SK-N-SH treated with all-trans-retinoic acid at 6 μM for 48 hours (cell line): ENCODE measurements at regions not wholly inside any gene's neighbourhood (a gene's known extent, or its start where the extent isn't known, plus 50 kb on each side); places are given as distances from the start of the nearest gene placed in this dataset.

Source experiments
- ATAC-seq: fragments of 200-7000 bp; cut with Tn5 transposase; 3 replicates; pipeline ENCODE4 v1.9.1; 2020; ENCODE audit warnings: mild to moderate bottlenecking, moderate library complexity
- ARNTL ChIP-seq: fragments of 450-650 bp; formaldehyde crosslinking; IDR thresholded peaks from 2 replicates; pipeline ENCODE4 v1.5.0; 2020; ENCODE audit warnings: low read depth, mild to moderate bottlenecking, moderate library complexity, borderline replicate concordance
- BACH2 ChIP-seq: fragments of 250-450 bp; sonication (Bioruptor Pico); IDR thresholded peaks from 2 replicates; pipeline ENCODE4 v1.9.0; 2021; ENCODE audit warnings: mild to moderate bottlenecking, borderline replicate concordance
- CREB5 ChIP-seq: fragments of 250-450 bp; sonication (Bioruptor Pico); IDR thresholded peaks from 2 replicates; pipeline ENCODE4 v1.5.1; 2020; ENCODE audit warnings: low read depth, mild to moderate bottlenecking, moderate library complexity
- CSDC2 ChIP-seq: fragments of 250-450 bp; sonication (Bioruptor Pico); IDR thresholded peaks from 2 replicates; pipeline ENCODE4 v1.5.0; 2020; ENCODE audit warnings: mild to moderate bottlenecking, moderate library complexity
- CSRNP3 ChIP-seq: fragments of 250-450 bp; sonication (Bioruptor Pico); IDR thresholded peaks from 2 replicates; pipeline ENCODE4 v1.5.1; 2021; ENCODE audit warnings: mild to moderate bottlenecking, moderate library complexity
- ESRRG ChIP-seq: fragments of 250-450 bp; sonication (Bioruptor Pico); IDR thresholded peaks from 2 replicates; pipeline ENCODE4 v1.6.1; 2021; ENCODE audit warnings: mild to moderate bottlenecking
- ISL1 ChIP-seq: fragments of 250-450 bp; sonication (Bioruptor Pico); IDR thresholded peaks from 2 replicates; pipeline ENCODE4 v2.1.2; 2022; ENCODE audit warnings: mild to moderate bottlenecking, moderate library complexity
- PATZ1 ChIP-seq: fragments of 250-450 bp; sonication (Bioruptor Pico); IDR thresholded peaks from 2 replicates; pipeline ENCODE4 v1.8.0; 2020; ENCODE audit warnings: mild to moderate bottlenecking, moderate library complexity, borderline replicate concordance
- POU6F1 ChIP-seq: fragments of 250-450 bp; sonication (Bioruptor Pico); IDR thresholded peaks from 2 replicates; pipeline ENCODE4 v1.8.0; 2021; ENCODE audit warnings: low read depth, mild to moderate bottlenecking, moderate library complexity, borderline replicate concordance
- PPARA ChIP-seq: fragments of 250-450 bp; sonication (Bioruptor Pico); IDR thresholded peaks from 2 replicates; pipeline ENCODE4 v1.5.0; 2020; ENCODE audit warnings: mild to moderate bottlenecking, borderline replicate concordance
- RARB ChIP-seq: fragments of 250-450 bp; sonication (Bioruptor Pico); IDR thresholded peaks from 2 replicates; pipeline ENCODE4 v1.8.0; 2021; ENCODE audit warnings: mild to moderate bottlenecking, moderate library complexity
- SNAI2 ChIP-seq: fragments of 250-450 bp; sonication (Bioruptor Pico); IDR thresholded peaks from 2 replicates; pipeline ENCODE4 v1.5.0; 2020; ENCODE audit warnings: mild to moderate bottlenecking, moderate library complexity
- TOX ChIP-seq: fragments of 250-450 bp; sonication (Bioruptor Pico); IDR thresholded peaks from 2 replicates; pipeline ENCODE4 v1.8.0; 2021; ENCODE audit warnings: mild to moderate bottlenecking, moderate library complexity, borderline replicate concordance
- TSHZ2 ChIP-seq: fragments of 250-450 bp; sonication (Bioruptor Pico); IDR thresholded peaks from 2 replicates; pipeline ENCODE4 v1.5.0; 2020; ENCODE audit warnings: mild to moderate bottlenecking, moderate library complexity
- ZC3H10 ChIP-seq: fragments of 250-450 bp; sonication (Bioruptor Pico); IDR thresholded peaks from 2 replicates; pipeline ENCODE4 v1.5.1; 2021; ENCODE audit warnings: mild to moderate bottlenecking, moderate library complexity
- ZFP3 ChIP-seq: fragments of 250-450 bp; sonication (Bioruptor Pico); IDR thresholded peaks from 2 replicates; pipeline ENCODE4 v1.5.0; 2020; ENCODE audit warnings: mild to moderate bottlenecking, moderate library complexity
- ZFP30 ChIP-seq: fragments of 450-650 bp; formaldehyde crosslinking; IDR thresholded peaks from 2 replicates; pipeline ENCODE4 v1.5.0; 2022; ENCODE audit warnings: mild to moderate bottlenecking, moderate library complexity
- ZNF565 ChIP-seq: fragments of 450-650 bp; formaldehyde crosslinking; conservative IDR thresholded peaks from 2 replicates; pipeline ENCODE4 v1.5.0; 2020; ENCODE audit warnings: low read depth, mild to moderate bottlenecking, moderate library complexity
- ZNF70 ChIP-seq: fragments of 450-650 bp; formaldehyde crosslinking; IDR thresholded peaks from 2 replicates; pipeline ENCODE4 v1.5.0; 2020; ENCODE audit warnings: mild to moderate bottlenecking, moderate library complexity
- ZNF8 ChIP-seq: fragments of 450-650 bp; formaldehyde crosslinking; IDR thresholded peaks from 2 replicates; pipeline ENCODE4 v1.5.0; 2020; ENCODE audit warnings: mild to moderate bottlenecking, moderate library complexity

- TF ChIP-seq TOX (no peak), CREB5 (CRISPR knock-in tag) (no peak), ZFP30 (CRISPR knock-in tag) (no peak), BACH2 (CRISPR knock-in tag) (no peak), ZFP3 (CRISPR knock-in tag) (no peak), POU6F1 (no peak), ISL1 (CRISPR knock-in tag) (no peak), ZNF8 (CRISPR knock-in tag) (no peak), PATZ1 (no peak), CSRNP3 (CRISPR knock-in tag) (no peak), ARNTL (CRISPR knock-in tag) (no peak), SNAI2 (CRISPR knock-in tag) (no peak), ZNF565 (no peak), PPARA (no peak)
- ATAC-seq, result no peak
Measured at GRCh38 chr20:57032847-57033246, 233.6 kb downstream of the BMP7 start.

- no peak for TF ChIP-seq ESRRG (CRISPR knock-in tag)
- no peak for TF ChIP-seq PATZ1
- TF ChIP-seq RARB (CRISPR knock-in tag), result no peak
- no peak for TF ChIP-seq ZNF70
- TF ChIP-seq ISL1 (CRISPR knock-in tag), result no peak
- no peak for TF ChIP-seq CSDC2 (CRISPR knock-in tag)
- no peak for TF ChIP-seq ZC3H10 (CRISPR knock-in tag)
- TF ChIP-seq TSHZ2, result no peak
- TF ChIP-seq SNAI2 (CRISPR knock-in tag), result no peak
- TF ChIP-seq PPARA, result no peak
- TF ChIP-seq ZFP30 (CRISPR knock-in tag), result no peak
- no peak for ATAC-seq
Measured at GRCh38 chr20:57034001-57034400, 232.4 kb downstream of the BMP7 start.

GRCh38 chr20:57037689-57038088 lies 228.8 kb downstream of the BMP7 start:
- ATAC-seq, result no peak
- TF ChIP-seq ESRRG (CRISPR knock-in tag) (no peak), POU6F1 (no peak), CREB5 (CRISPR knock-in tag) (no peak), PPARA (no peak), ZNF70 (no peak), TSHZ2 (no peak)
